ENCODE measurements at regions not wholly inside any gene's neighbourhood (a gene's known extent, or its start where the extent isn't known, plus 50 kb on each side); places are given as distances from the start of the nearest gene placed in this dataset.

GRCh38 chr1:88204612-88205167 is 479.4 kb upstream of the PKN2 start:
- H3K9me3 ChIP-seq (ENCODE audit: control insufficient read depth, insufficient read depth, low read length): no peaks in the 10 kb centered on the region
- H3K36me3 ChIP-seq (ENCODE audit: control insufficient read depth, insufficient read depth, low read length): no peaks in the 10 kb centered on the region
- no peak overlapping the region for H3K9ac ChIP-seq (ENCODE audit: low read depth, low read length)
- no peaks in the 10 kb centered on the region for H3K4me1 ChIP-seq (ENCODE audit: control insufficient read depth, insufficient read depth, low read length)
- no peak overlapping the region for H3K4me3 ChIP-seq (ENCODE audit: low read depth, low read length)
- H3K27me3 ChIP-seq (ENCODE audit: control insufficient read depth, insufficient read depth, low read length): no peaks in the 10 kb centered on the region

- no peaks in the 10 kb centered on the region for H3K9me3 ChIP-seq (ENCODE audit: control insufficient read depth, insufficient read depth, low read length)
- no peaks in the 10 kb centered on the region for H3K36me3 ChIP-seq (ENCODE audit: control insufficient read depth, insufficient read depth, low read length)
- H3K4me3 ChIP-seq (ENCODE audit: low read depth, low read length): no peak overlapping the region
- no peaks in the 10 kb centered on the region for H3K4me1 ChIP-seq (ENCODE audit: control insufficient read depth, insufficient read depth, low read length)
- H3K27me3 ChIP-seq (ENCODE audit: control insufficient read depth, insufficient read depth, low read length): no peaks in the 10 kb centered on the region
- H3K9ac ChIP-seq (ENCODE audit: low read depth, low read length): no peak overlapping the region
Observed at GRCh38 chr1:88208389-88208788, 475.7 kb upstream of the PKN2 start.

- H3K27me3 ChIP-seq (ENCODE audit: control insufficient read depth, insufficient read depth, low read length): no peaks in the 10 kb centered on the region
- H3K4me3 ChIP-seq (ENCODE audit: low read depth, low read length): no peak overlapping the region
- no peaks in the 10 kb centered on the region for H3K36me3 ChIP-seq (ENCODE audit: control insufficient read depth, insufficient read depth, low read length)
- H3K9ac ChIP-seq (ENCODE audit: low read depth, low read length): no peak overlapping the region
- no peaks in the 10 kb centered on the region for H3K4me1 ChIP-seq (ENCODE audit: control insufficient read depth, insufficient read depth, low read length)
- no peaks in the 10 kb centered on the region for H3K9me3 ChIP-seq (ENCODE audit: control insufficient read depth, insufficient read depth, low read length)
Observed at GRCh38 chr1:88210103-88210787, 473.8 kb upstream of the PKN2 start.

DNA sequence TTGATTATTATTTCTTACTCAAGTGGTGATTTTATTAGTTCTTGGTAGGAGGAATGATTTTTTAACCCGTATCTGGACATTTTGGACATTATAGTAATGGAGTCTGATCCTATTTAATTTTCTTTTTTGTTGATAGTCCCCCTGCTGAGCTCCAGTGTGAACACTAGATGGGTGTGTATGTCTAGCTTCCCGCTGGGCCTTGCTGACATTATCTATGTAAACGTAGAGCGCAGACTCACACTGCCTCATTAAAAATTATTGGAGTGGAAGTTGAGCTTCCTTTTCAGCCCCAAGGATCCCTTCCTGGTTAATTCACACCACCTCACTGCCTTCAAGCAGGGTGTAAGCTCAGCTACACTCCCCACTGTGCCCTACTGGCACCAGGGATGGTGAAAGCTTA is 467.6 kb upstream of the PKN2 start:
- Histone ChIP-seq H3K27me3 (ENCODE audit: control insufficient read depth, insufficient read depth, low read length) (no peaks in the 10 kb centered on the region), H3K4me1 (ENCODE audit: control insufficient read depth, insufficient read depth, low read length) (peaks cover 4% of the 10 kb centered on the region), H3K9ac (ENCODE audit: low read depth, low read length) (no peak overlapping the region), H3K36me3 (ENCODE audit: control insufficient read depth, insufficient read depth, low read length) (no peaks in the 10 kb centered on the region), H3K9me3 (ENCODE audit: control insufficient read depth, insufficient read depth, low read length) (no peaks in the 10 kb centered on the region), H3K4me3 (ENCODE audit: low read depth, low read length) (no peak overlapping the region)

GRCh38 chr1:88217386-88217785 is 466.7 kb upstream of the PKN2 start:
- H3K4me1 ChIP-seq (ENCODE audit: control insufficient read depth, insufficient read depth, low read length): peaks cover 4% of the 10 kb centered on the region
- H3K27me3 ChIP-seq (ENCODE audit: control insufficient read depth, insufficient read depth, low read length): no peaks in the 10 kb centered on the region
- H3K9me3 ChIP-seq (ENCODE audit: control insufficient read depth, insufficient read depth, low read length): no peaks in the 10 kb centered on the region
- H3K4me3 ChIP-seq (ENCODE audit: low read depth, low read length): no peak overlapping the region
- H3K9ac ChIP-seq (ENCODE audit: low read depth, low read length): no peak overlapping the region
- no peaks in the 10 kb centered on the region for H3K36me3 ChIP-seq (ENCODE audit: control insufficient read depth, insufficient read depth, low read length)

DNA sequence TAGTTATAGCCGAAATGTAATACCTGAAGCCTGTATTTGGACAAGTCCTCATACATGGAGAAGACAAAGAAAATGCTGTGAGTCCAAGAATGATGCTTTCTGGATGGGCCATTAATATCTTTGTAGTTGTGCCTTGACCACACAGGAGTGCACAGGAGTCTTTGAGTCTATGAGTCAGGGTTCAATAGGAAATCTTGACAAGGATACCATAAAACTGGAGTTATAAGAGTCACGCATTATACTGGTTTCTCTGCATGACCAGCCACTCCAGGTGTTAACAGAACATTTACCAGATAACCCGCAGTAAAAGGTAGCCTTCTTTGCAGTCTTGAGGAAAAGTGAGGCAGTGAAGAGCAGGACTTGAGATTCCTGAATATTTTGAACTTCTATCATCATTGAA is 464.6 kb upstream of the PKN2 start:
- H3K4me1 ChIP-seq (ENCODE audit: control insufficient read depth, insufficient read depth, low read length): peaks cover 4% of the 10 kb centered on the region
- no peaks in the 10 kb centered on the region for H3K36me3 ChIP-seq (ENCODE audit: control insufficient read depth, insufficient read depth, low read length)
- H3K9ac ChIP-seq (ENCODE audit: low read depth, low read length): no peak overlapping the region
- H3K9me3 ChIP-seq (ENCODE audit: control insufficient read depth, insufficient read depth, low read length): no peaks in the 10 kb centered on the region
- no peaks in the 10 kb centered on the region for H3K27me3 ChIP-seq (ENCODE audit: control insufficient read depth, insufficient read depth, low read length)
- H3K4me3 ChIP-seq (ENCODE audit: low read depth, low read length): no peak overlapping the region

DNA sequence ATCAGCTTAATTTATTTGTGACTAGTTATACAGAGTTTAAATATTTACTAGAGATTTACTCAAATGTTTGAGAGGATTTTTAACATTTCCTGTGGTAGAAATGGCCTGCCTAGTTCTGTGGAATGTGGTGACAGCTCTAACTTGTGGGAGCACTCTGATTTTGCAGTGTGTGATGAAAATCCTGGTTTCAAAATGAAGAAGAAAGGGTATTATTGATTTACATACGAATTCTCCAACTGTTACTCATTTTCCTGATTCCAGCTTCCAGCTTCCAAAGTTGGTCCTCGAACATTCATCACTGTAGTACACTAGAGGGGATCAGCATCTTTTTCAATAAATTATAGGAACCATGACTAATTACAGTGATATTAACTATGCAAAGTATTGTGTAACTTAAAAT is 462.7 kb upstream of the PKN2 start:
- H3K4me1 ChIP-seq (ENCODE audit: control insufficient read depth, insufficient read depth, low read length): peaks cover 4% of the 10 kb centered on the region
- no peaks in the 10 kb centered on the region for H3K27me3 ChIP-seq (ENCODE audit: control insufficient read depth, insufficient read depth, low read length)
- H3K4me3 ChIP-seq (ENCODE audit: low read depth, low read length): no peak overlapping the region
- H3K9me3 ChIP-seq (ENCODE audit: control insufficient read depth, insufficient read depth, low read length): no peaks in the 10 kb centered on the region
- H3K36me3 ChIP-seq (ENCODE audit: control insufficient read depth, insufficient read depth, low read length): no peaks in the 10 kb centered on the region
- H3K9ac ChIP-seq (ENCODE audit: low read depth, low read length): no peak overlapping the region

DNA sequence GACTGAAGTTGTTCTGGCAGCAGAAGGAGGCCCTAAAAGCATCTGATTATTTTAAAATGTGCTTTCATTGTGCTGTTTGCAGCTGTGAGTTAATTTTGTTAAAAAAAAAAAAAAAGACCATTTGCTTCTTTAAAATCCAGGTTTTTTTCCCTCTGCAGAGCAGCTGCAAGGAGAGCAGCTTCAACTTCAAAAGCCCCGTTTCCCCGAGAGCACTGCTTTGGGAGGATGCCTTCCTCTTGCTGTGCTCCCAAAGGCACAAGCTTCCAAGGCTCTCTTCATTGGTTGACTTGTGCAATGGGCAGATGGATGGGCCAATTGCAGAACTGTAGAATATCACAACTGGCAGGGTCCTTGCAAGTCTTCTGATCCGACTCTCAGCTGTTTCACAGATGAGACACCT is 459.2 kb upstream of the PKN2 start:
- H3K36me3 ChIP-seq (ENCODE audit: control insufficient read depth, insufficient read depth, low read length): no peaks in the 10 kb centered on the region
- no peak overlapping the region for H3K9ac ChIP-seq (ENCODE audit: low read depth, low read length)
- H3K4me1 ChIP-seq (ENCODE audit: control insufficient read depth, insufficient read depth, low read length): peaks cover 4% of the 10 kb centered on the region
- no peak overlapping the region for H3K4me3 ChIP-seq (ENCODE audit: low read depth, low read length)
- no peaks in the 10 kb centered on the region for H3K9me3 ChIP-seq (ENCODE audit: control insufficient read depth, insufficient read depth, low read length)
- no peaks in the 10 kb centered on the region for H3K27me3 ChIP-seq (ENCODE audit: control insufficient read depth, insufficient read depth, low read length)

DNA sequence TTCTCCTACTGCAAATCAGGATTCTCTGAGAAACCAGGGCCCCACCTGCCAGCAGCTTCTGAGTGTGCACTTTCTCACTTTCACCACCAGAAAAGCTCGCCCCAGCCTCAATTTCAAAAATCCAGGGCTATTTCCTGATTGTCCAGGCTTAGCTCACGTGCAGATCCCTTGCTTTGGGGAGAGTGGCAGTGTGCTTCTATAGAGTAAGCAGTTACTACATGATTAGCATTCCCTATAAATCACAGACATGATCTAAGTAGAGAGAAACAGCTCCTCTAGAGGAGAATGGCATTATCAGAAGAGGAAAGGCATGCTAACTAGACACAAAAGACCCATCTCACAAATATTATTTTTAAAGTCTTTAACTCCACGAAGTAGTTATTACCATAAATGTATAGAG is 456.0 kb upstream of the PKN2 start:
- Histone ChIP-seq H3K9ac (ENCODE audit: low read depth, low read length) (no peak overlapping the region), H3K9me3 (ENCODE audit: control insufficient read depth, insufficient read depth, low read length) (no peaks in the 10 kb centered on the region), H3K36me3 (ENCODE audit: control insufficient read depth, insufficient read depth, low read length) (no peaks in the 10 kb centered on the region), H3K4me1 (ENCODE audit: control insufficient read depth, insufficient read depth, low read length) (no peaks in the 10 kb centered on the region), H3K4me3 (ENCODE audit: low read depth, low read length) (no peak overlapping the region), H3K27me3 (ENCODE audit: control insufficient read depth, insufficient read depth, low read length) (no peaks in the 10 kb centered on the region)

- H3K4me3 ChIP-seq (ENCODE audit: low read depth, low read length): no peak overlapping the region
- H3K27me3 ChIP-seq (ENCODE audit: control insufficient read depth, insufficient read depth, low read length): no peaks in the 10 kb centered on the region
Observed at GRCh38 chr1:88230126-88230525, 453.9 kb upstream of the PKN2 start.

DNA sequence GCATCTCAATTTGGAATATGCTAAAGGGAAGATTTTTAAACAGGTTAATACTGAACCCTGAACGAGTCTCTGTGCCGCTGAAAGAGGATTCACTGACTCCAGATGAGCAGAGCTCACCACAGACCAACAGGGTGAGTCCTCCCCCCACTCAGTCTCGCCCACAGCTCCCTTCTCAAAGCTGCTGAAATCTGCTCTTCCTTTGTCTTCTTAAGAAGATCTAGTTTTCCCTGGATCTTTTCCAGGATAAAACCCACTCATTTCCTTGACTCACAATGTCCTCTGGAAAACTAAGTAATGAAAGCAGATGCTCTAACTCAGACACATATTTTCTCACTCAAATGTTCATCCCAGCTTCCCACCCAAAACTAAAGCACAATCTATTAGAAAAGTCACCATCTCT is 447.0 kb upstream of the PKN2 start:
- H3K4me3 ChIP-seq (ENCODE audit: low read depth, low read length): no peak overlapping the region
- H3K9me3 ChIP-seq (ENCODE audit: control insufficient read depth, insufficient read depth, low read length): no peaks in the 10 kb centered on the region
- H3K4me1 ChIP-seq (ENCODE audit: control insufficient read depth, insufficient read depth, low read length): peaks cover 8% of the 10 kb centered on the region
- no peaks in the 10 kb centered on the region for H3K27me3 ChIP-seq (ENCODE audit: control insufficient read depth, insufficient read depth, low read length)
- H3K36me3 ChIP-seq (ENCODE audit: control insufficient read depth, insufficient read depth, low read length): no peaks in the 10 kb centered on the region
- no peak overlapping the region for H3K9ac ChIP-seq (ENCODE audit: low read depth, low read length)

More at GRCh38 chr1:88230126-88230525, 453.9 kb upstream of the PKN2 start:
- no peaks in the 10 kb centered on the region for H3K36me3 ChIP-seq (ENCODE audit: control insufficient read depth, insufficient read depth, low read length)
- no peak overlapping the region for H3K9ac ChIP-seq (ENCODE audit: low read depth, low read length)
- H3K9me3 ChIP-seq (ENCODE audit: control insufficient read depth, insufficient read depth, low read length): no peaks in the 10 kb centered on the region
- H3K4me1 ChIP-seq (ENCODE audit: control insufficient read depth, insufficient read depth, low read length): no peaks in the 10 kb centered on the region

DNA sequence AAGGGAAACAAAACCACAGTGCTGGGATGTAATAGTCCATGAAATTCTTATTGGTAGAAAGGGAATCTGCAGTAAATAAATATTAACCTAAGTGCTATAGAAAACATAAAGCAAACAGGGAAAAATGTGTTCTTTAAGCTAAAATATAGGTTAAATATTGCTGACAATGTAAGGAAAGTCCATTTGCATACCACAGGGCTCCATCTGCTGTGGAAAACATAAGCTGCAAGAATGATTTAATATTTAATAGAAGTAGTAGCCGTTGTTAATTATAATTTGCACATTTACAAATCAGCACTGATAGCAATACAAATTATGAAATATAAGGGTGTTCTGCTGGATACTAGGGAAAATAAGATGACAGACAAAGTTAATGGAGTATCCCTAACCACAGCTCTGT is 444.9 kb upstream of the PKN2 start:
- Histone ChIP-seq H3K27me3 (ENCODE audit: control insufficient read depth, insufficient read depth, low read length) (no peaks in the 10 kb centered on the region), H3K9ac (ENCODE audit: low read depth, low read length) (no peak overlapping the region), H3K4me1 (ENCODE audit: control insufficient read depth, insufficient read depth, low read length) (peaks cover 8% of the 10 kb centered on the region), H3K4me3 (ENCODE audit: low read depth, low read length) (no peak overlapping the region), H3K9me3 (ENCODE audit: control insufficient read depth, insufficient read depth, low read length) (no peaks in the 10 kb centered on the region), H3K36me3 (ENCODE audit: control insufficient read depth, insufficient read depth, low read length) (no peaks in the 10 kb centered on the region)
